Stimulated activated CD4-positive, alpha-beta T cell treated with anti-CD3 and anti-CD28 coated beads, TNF-alpha, amount 100 ng/mL, for 4 hours (primary cell): ENCODE measurements at regions not wholly inside any gene's neighbourhood (a gene's known extent, or its start where the extent isn't known, plus 50 kb on each side); places are given as distances from the start of the nearest gene placed in this dataset.
"Not testable (repeated sequence)": the region's sequence is repeated elsewhere in the genome, so short reads cannot be mapped to it uniquely, and the experiment has no call there.

Source experiments
- DNase-seq, 3 experiments: peaks; one replicate each; pipeline ENCODE4 v3.0.0-alpha.2; 2020; ENCODE audit warnings: low read depth in 3 of 3

- no peak for DNase-seq
Measured at GRCh38 chr11:45409587-45409986, 123.4 kb upstream of the SYT13 start.

GRCh38 chr11:45407226-45407625 is 121.1 kb upstream of the SYT13 start:
- no peak for DNase-seq

GRCh38 chr11:45405916-45406670 is 120.0 kb upstream of the SYT13 start:
- no peak for DNase-seq

- DNase-seq: not testable (repeated sequence)
Measured at GRCh38 chr11:45403521-45403920, 117.4 kb upstream of the SYT13 start.

DNA sequence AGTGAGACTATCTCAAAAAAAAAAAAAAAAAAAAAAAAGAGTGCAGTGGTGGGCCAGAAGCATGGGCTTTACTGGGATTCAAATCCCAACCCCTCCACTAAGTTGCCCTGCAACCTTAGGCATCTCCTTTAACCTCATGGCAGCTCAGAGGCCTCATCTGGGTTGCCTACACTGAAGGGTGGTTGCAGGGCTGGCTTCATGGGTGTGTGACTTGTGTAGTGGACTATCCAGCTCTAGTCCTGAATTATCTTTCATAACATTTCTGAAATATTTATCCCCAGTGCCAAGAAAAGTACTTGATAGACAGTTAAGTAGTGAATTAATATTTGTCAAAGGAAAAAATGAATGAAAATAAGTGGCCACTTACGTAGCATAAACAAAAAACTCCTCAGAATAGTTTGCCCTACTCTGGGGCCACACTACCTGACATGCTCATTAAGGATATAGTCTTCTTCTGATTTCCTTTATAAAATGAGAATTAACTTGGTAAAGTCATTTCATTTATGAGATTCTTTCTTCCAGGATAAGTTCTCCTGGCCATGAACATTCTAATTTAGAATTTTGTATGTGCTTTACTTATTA is 116.0 kb upstream of the SYT13 start:
- no peak for DNase-seq

DNA sequence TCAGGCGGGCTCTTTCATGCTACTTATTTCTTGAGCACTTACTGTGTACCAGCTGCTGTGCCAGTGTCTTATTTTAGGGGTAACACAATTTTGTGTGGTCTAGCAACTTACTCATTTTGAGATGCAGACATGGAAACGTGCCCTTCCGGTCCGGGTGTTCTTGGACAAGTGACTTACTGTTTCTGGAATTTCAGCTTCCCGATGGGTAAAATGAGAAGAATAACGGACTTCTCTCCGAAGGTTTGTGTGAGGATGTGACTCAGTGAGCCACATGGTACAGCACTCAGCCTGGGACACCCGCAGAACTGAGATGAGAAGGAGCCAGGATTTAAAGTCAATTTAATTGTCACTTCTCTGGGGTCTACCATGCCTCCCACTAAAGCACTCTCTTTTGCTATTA is 114.5 kb upstream of the SYT13 start:
- no peak for DNase-seq

DNA sequence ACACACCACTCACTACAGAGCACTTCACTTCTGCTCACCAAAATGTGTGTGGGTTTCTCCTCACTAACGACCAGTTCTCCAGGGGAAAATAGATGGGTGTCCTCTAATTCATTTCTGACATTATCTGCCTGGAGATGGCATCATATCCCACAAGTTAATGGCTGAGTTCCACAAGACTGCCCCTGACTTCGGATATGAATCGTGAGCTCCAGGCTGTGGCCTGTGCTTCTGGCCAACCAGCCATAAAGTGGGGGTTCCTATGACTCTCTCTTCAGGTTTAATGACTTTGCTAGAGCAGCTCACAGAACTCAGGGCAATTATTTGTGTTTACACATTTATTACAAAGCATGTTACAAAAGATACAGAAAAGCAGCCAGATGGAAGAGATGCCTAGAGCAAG is 113.0 kb upstream of the SYT13 start:
- no peak for DNase-seq

- no peak for DNase-seq
Measured at GRCh38 chr11:45398325-45398724, 112.2 kb upstream of the SYT13 start.

GRCh38 chr11:45396394-45396793 is 110.3 kb upstream of the SYT13 start:
- no peak for DNase-seq

DNA sequence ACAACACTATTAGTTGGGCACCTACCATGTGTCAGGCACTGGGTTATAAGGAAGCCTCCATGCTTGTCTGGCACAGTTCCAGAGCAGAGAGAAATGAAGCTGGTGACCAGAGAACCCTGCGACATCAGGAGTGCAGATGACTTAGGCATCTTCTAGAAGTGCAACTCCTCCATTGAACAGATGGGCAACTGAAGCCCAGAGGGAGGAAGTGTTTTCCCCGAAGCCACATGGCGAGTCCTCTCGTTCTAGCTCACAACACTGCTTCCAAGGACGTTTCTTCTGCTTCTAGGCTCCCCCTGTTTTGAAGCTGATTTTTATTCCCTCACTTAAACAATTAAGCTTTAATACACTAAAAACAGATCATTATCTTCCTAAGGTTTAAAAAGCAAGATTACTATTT is 109.8 kb upstream of the SYT13 start:
- no peak for DNase-seq

DNA sequence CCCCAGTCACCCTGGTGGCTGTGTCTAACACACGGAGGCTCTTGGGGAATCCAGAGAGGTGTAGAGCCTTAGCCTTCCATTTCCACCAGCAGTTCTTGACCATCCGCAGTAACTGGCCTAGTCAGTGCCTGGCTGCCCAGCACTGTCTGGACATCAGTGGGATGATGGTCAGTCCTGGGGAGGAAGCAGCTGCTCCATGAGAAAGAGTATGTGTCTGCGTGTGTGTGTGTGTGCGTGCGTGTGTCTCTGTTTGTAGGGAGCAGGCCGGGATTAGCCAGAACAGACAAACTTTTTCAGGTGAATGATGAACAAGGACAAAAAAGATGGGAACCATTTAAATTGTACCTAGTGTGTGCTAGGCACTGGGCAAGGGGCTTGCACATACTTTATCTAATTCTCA is 109.3 kb upstream of the SYT13 start:
- no peak for DNase-seq

DNA sequence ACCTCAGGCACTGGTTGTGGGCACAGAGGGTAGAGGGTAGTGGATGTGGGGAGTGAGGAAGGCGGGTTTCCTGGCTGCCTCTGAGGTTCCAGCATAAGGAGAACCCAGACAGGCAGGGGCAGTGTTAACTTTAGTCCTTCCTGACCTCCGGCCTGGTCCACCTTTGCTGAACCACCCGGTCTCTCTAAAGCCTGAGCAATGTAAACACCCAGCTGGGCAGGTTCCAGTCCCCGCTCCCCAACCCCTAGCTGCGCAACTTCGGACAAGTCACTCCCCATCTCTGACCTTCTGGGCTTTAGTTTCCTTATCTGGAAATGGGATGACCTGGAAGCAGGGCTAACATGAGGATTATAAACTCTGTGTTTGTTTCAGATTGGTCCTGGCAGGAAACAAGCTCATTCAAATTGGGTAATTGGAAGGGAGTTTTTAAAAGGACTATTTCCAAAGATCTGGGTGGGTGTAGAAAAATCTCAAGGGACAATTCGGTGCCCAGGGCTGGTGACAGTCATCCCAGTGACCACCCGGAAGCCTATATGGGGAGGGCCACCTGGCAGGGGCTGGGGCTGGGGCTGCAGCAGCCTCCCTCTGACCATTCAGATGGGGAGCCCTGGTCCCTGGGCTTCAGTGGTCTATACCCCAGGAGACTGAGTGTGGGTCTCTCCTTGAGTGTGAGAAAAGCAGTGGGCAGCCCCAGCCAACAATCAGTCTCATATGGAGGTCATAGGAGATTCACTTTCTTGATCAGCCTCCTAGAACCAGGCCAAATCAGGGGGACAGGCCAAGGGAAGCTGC is 108.3 kb upstream of the SYT13 start:
- no peak for DNase-seq

DNA sequence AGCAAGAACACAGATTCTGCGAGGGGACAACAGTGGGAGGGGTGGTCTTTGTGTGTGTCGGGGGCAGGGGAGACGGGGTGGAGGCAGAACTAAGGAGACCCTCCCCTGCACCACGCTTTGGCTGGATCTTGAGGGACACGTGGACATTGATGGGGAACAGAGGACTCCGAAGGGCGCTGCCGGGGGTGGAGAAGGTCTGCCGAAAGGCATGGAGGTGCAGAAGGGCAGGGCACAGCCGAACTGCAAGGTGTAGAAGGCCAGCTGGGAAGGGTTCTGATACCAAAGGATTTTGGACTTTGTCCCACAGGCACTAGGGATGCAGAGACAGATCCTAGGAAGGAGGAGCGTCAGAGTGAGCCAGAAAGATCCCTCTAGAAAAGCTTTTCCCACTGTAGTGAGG is 107.7 kb upstream of the SYT13 start:
- no peak for DNase-seq

DNA sequence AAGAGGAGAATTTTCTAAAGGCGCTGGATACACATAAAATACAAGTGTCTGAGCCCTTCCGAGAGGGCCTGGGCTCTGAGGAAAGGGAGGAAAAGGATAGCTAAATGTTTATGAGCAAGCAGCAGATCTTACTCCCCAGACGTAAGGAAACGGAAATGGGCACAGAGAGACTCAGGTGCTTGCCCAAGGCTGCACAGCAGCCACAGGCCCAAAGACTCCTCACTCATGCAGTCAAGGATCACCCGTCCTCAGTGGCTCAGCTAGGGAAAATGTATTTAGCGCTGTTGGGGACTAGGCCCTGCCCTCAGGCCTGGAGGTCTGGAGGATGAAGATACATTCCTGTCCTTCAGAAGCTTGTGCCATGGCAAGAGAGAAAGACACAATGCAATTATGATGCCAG is 107.2 kb upstream of the SYT13 start:
- no peak for DNase-seq

DNA sequence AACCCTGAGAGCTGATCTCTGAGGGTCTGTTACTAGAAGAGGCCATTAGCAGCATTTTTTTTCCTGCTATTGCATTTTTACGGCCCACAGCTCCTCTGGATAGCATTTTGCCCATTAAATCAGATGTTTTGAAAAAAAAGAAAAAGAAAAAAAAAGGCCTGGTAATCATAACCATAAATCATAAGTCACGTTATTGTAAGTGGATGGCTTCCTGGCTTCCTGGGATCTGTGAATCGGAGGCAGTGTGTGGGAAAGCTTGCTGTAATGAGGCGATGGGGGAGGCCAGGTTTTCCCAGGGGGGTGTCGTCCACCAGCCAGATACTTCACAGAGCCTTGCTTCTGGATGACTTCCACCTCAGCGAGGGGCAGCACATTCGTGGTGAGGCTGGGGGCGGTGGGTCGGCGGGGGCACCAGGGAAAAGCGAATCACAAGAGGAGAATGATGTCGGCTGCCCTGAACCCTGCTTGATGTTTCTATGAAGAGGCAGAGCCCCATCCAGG is 106.5 kb upstream of the SYT13 start:
- no peak for DNase-seq

DNA sequence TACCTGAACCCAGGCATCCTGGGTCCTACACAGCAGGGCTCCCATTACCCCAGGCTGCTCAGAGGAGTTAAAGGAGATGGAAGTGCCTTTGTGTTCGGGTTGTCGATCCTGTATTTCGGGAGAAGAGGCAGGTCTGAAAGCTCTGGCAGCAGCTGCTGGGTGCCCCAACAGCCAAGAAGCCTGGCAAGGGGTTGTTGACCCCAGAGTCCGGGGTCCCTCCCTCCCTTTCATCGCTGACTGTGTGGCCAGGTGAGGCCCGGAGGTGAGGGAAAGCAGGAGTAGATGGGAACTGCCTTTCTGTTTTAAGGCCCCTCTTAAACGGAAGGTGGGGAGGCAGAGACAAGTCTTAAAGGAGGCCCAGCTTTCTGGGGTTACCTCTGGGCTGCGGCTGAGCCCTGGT is 106.0 kb upstream of the SYT13 start:
- no peak for DNase-seq

GRCh38 chr11:45391168-45391850 is 105.2 kb upstream of the SYT13 start:
- DNase-seq: no peak

DNA sequence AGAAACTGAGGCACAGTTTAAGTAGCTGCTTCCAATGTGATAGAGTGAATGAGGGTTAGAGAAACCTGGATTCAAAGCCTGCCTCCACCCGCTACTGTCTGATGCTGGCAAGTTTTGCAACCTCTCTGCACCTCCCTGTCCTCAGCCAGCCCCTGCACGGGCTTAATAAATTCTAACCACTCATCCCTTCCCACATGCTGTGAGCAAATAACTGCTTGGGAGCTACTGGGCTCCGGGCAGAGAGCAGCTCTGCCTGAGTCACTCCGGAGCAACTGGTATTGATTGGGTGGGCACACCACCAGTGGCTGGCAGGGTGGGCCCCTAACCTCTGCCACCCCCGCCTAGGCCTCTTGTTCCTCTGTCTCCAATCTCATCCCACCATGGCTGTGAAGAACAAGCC is 104.3 kb upstream of the SYT13 start:
- DNase-seq: no peak

GRCh38 chr11:45388472-45388871 is 102.3 kb upstream of the SYT13 start:
- no peak for DNase-seq

GRCh38 chr11:45387885-45388284 is 101.7 kb upstream of the SYT13 start:
- not testable (repeated sequence) for DNase-seq

GRCh38 chr11:45386972-45387371 is 100.8 kb upstream of the SYT13 start:
- DNase-seq: no peak

DNA sequence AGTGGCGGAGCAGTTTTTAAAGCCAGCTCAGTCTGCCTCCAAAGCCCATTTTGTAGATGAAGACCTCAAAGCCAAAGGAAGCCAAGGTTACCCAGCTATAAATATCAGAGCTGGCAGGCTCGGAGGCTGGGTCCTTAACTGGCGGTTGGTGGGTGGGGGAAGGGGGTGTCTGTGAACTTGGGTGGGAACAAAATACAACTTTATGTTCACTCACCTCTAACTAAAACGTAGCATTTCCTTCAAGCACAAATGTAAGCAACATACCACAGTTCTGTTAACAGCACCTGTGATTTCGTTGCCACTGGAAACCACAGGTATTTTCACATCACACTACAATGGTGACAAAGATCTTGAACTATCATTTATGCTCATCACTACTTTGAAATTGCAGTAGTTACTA is 99.7 kb upstream of the SYT13 start:
- DNase-seq: no peak
